H9 (cell line): ENCODE measurements at regions not wholly inside any gene's neighbourhood (a gene's known extent, or its start where the extent isn't known, plus 50 kb on each side); places are given as distances from the start of the nearest gene placed in this dataset.

Experiments used
- DNase-seq: peaks from one replicate; pipeline ENCODE4 v3.0.0-alpha.2; 2017
- H2AFZ ChIP-seq: one replicate; pipeline ENCODE4 v1.6.1; 2013; ENCODE audit warnings: mild to moderate bottlenecking, low read length, control low read depth, moderate library complexity
- H2AK5ac ChIP-seq: 2 replicates; pipeline ENCODE4 v1.6.1; 2013; ENCODE audit warnings: low read length, control low read depth, mixed read lengths; ENCODE audit not compliant: insufficient read length
- H2BK120ac ChIP-seq: one replicate; pipeline ENCODE4 v1.6.1; 2013; ENCODE audit warnings: low read depth, mild to moderate bottlenecking, low read length, control low read depth, inconsistent platforms; ENCODE audit not compliant: poor library complexity, severe bottlenecking
- H2BK12ac ChIP-seq: 2 replicates; pipeline ENCODE4 v1.6.1; 2013; ENCODE audit warnings: low read length, control low read depth, mixed read lengths, low read depth; ENCODE audit not compliant: insufficient read length
- H2BK15ac ChIP-seq: 2 replicates; pipeline ENCODE4 v1.6.1; 2013; ENCODE audit warnings: low read depth, low read length, control low read depth
- H2BK20ac ChIP-seq: one replicate; pipeline ENCODE4 v1.6.1; 2013; ENCODE audit warnings: low read depth, mild to moderate bottlenecking, low read length, control low read depth, inconsistent platforms; ENCODE audit not compliant: poor library complexity, severe bottlenecking
- H2BK5ac ChIP-seq: 2 replicates; pipeline ENCODE4 v1.6.1; 2013; ENCODE audit warnings: low read length, control low read depth, mixed read lengths; ENCODE audit not compliant: insufficient read length
- H3K14ac ChIP-seq: 2 replicates; pipeline ENCODE4 v1.6.1; 2013; ENCODE audit warnings: low read length, control low read depth; ENCODE audit not compliant: insufficient read depth
- H3K18ac ChIP-seq: 2 replicates; pipeline ENCODE4 v1.6.1; 2013; ENCODE audit warnings: low read depth, mild to moderate bottlenecking, mixed read lengths, low read length, control low read depth; ENCODE audit not compliant: insufficient read length
- H3K23ac ChIP-seq: 2 replicates; pipeline ENCODE4 v1.6.1; 2013; ENCODE audit warnings: low read length, control low read depth, mixed read lengths, low read depth; ENCODE audit not compliant: insufficient read length
- H3K23me2 ChIP-seq: 2 replicates; pipeline ENCODE4 v1.6.1; 2013; ENCODE audit warnings: low read depth, mild to moderate bottlenecking, mixed read lengths, low read length, control low read depth; ENCODE audit not compliant: insufficient read length, poor library complexity, severe bottlenecking
- H3K27ac ChIP-seq: 2 replicates; pipeline ENCODE4 v1.5.1; 2013; ENCODE audit warnings: low read length, control low read depth, mixed read lengths, low read depth; ENCODE audit not compliant: insufficient read length
- H3K27me3 ChIP-seq: 2 replicates; pipeline ENCODE4 v1.6.1; 2013; ENCODE audit warnings: low read length, control low read depth, inconsistent platforms; ENCODE audit not compliant: insufficient read depth
- H3K4ac ChIP-seq: 2 replicates; pipeline ENCODE4 v1.6.1; 2013; ENCODE audit warnings: low read depth, mild to moderate bottlenecking, control low read depth, inconsistent platforms, low read length, moderate library complexity
- H3K4me1 ChIP-seq: 2 replicates; pipeline ENCODE4 v1.6.1; 2013; ENCODE audit warnings: low read length, control low read depth, inconsistent platforms; ENCODE audit not compliant: insufficient read depth
- H3K4me2 ChIP-seq: 2 replicates; pipeline ENCODE4 v1.6.1; 2013; ENCODE audit warnings: low read length, control low read depth, mixed read lengths; ENCODE audit not compliant: insufficient read length, insufficient read depth
- H3K56ac ChIP-seq: 2 replicates; pipeline ENCODE4 v1.6.1; 2013; ENCODE audit warnings: low read depth, mild to moderate bottlenecking, mixed read lengths, low read length, control low read depth; ENCODE audit not compliant: insufficient read length
- H3K79me1 ChIP-seq: 2 replicates; pipeline ENCODE4 v1.6.1; 2013; ENCODE audit warnings: low read depth, mild to moderate bottlenecking, moderate library complexity, low read length, control low read depth, inconsistent platforms; ENCODE audit not compliant: insufficient read depth, poor library complexity, severe bottlenecking
- H3K79me2 ChIP-seq: 2 replicates; pipeline ENCODE4 v1.6.1; 2013; ENCODE audit warnings: low read length, control low read depth, inconsistent platforms; ENCODE audit not compliant: insufficient read depth
- H3K9ac ChIP-seq: 2 replicates; pipeline ENCODE4 v1.6.1; 2013; ENCODE audit warnings: low read length, control low read depth, mixed read lengths; ENCODE audit not compliant: insufficient read length; ENCODE audit errors: extremely low read depth
- H3K9me3 ChIP-seq: one replicate; pipeline ENCODE4 v1.6.1; 2013; ENCODE audit warnings: low read depth, low read length, inconsistent platforms; ENCODE audit not compliant: control insufficient read depth
- H3T11ph ChIP-seq: one replicate; pipeline ENCODE4 v1.6.1; 2013; ENCODE audit warnings: mild to moderate bottlenecking, low read length, control low read depth, inconsistent platforms
- H4K20me1 ChIP-seq: one replicate; pipeline ENCODE4 v1.6.1; 2013; ENCODE audit not compliant: control insufficient read depth, insufficient read length, insufficient read depth
- H4K5ac ChIP-seq: 2 replicates; pipeline ENCODE4 v1.6.1; 2013; ENCODE audit warnings: low read depth, mild to moderate bottlenecking, mixed read lengths, low read length, control low read depth; ENCODE audit not compliant: insufficient read length
- H4K8ac ChIP-seq: replicated peaks from 2 replicates; pipeline ENCODE4 v1.6.1; 2013; ENCODE audit warnings: low read length, control low read depth, mixed read lengths, low read depth; ENCODE audit not compliant: insufficient read length
- H4K91ac ChIP-seq: 2 replicates; pipeline ENCODE4 v1.6.1; 2013; ENCODE audit warnings: low read depth, mild to moderate bottlenecking, moderate library complexity, mixed read lengths, low read length, control low read depth; ENCODE audit not compliant: insufficient read length
- H3K27ac Mint-ChIP-seq, 3 experiments: 2 replicates in 2 of 3; 3 replicates in 1 of 3; pipeline ENCODE4 v1.8.0; 2020 to 2021; ENCODE audit warnings: mixed read lengths in 3 of 3, mild to moderate bottlenecking in 1 of 3, moderate library complexity in 1 of 3
- H3K27me3 Mint-ChIP-seq: 2 replicates; pipeline ENCODE4 v1.8.0; 2021; ENCODE audit warnings: low read depth, mild to moderate bottlenecking, moderate library complexity, mixed read lengths
- H3K36me3 Mint-ChIP-seq, 3 experiments: 2 replicates in 2 of 3; 3 replicates in 1 of 3; pipeline ENCODE4 v1.8.0; 2020 to 2021; ENCODE audit warnings: low read depth in 3 of 3, mixed read lengths in 3 of 3; ENCODE audit not compliant: insufficient read depth in 1 of 3
- H3K4me1 Mint-ChIP-seq, 2 experiments: 2 replicates each; pipeline ENCODE4 v1.8.0; 2020; ENCODE audit warnings: mixed read lengths in 2 of 2
- H3K4me3 Mint-ChIP-seq, 2 experiments: 2 replicates in 1 of 2; 3 replicates in 1 of 2; pipeline ENCODE4 v1.8.0; 2020 to 2021; ENCODE audit warnings: mild to moderate bottlenecking in 2 of 2, mixed read lengths in 2 of 2, moderate library complexity in 1 of 2
- H3K9me3 Mint-ChIP-seq, 2 experiments: 2 replicates in 1 of 2; 3 replicates in 1 of 2; pipeline ENCODE4 v1.8.0; 2020; ENCODE audit warnings: mild to moderate bottlenecking in 2 of 2, mixed read lengths in 2 of 2, moderate library complexity in 1 of 2
- WGBS: extraction: QIAGEN DNeasy Blood & Tissue Kit; methylation state at CpG from one replicate; pipeline ENCODE4 v1.1.7; 2013; ENCODE audit warnings: missing lambda C conversion rate, low lambda C conversion rate, mixed read lengths; ENCODE audit not compliant: insufficient read length; ENCODE audit errors: extremely low coverage; 5-methylcytosine and 5-hydroxymethylcytosine counted together
- TF ChIP-seq, protein P1 (sequence below): fragments of 200-600 bp; sonication (generic); conservative IDR thresholded peaks from 3 replicates; pipeline ENCODE4 v1.8.0; 2021; ENCODE audit warnings: antibody characterized with exemption, mild to moderate bottlenecking

DNA sequence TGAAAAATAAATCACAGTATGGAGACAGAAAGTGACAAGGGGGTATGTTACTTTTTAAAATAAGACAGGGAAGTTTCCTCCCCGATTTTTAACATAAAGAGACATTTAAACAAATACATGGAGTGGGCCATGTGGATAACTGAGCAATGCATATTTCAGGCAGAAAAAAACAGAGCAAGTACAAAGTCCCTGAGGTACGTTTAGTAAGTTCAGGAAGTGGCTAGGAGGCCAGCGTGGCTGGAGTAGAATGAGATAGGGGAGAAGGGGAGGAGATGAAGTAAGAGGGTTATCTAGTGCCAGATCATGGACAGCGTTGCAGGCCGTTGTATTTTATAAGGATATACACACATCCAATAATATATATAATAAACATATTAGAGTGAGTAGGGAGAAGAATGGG is 84.2 kb upstream of the ELL2 start:
- Histone ChIP-seq H2BK12ac (no peak overlapping the region), H3K18ac (no peak overlapping the region), H3K4ac (no peak overlapping the region), H2AK5ac (no peak overlapping the region), H2BK20ac (no peak overlapping the region), H3K27ac (no peak overlapping the region), H3K9ac (no peak overlapping the region), H3T11ph (no peak overlapping the region), H3K23me2 (no peaks in the 10 kb centered on the region), H4K5ac (no peak overlapping the region), H3K4me2 (no peak overlapping the region), H2BK5ac (no peak overlapping the region), H2AFZ (no peak overlapping the region), H2BK15ac (no peak overlapping the region), H3K79me2 (no peaks in the 10 kb centered on the region), H4K8ac (no peak overlapping the region), H3K14ac (no peak overlapping the region), H3K9me3 (no peaks in the 10 kb centered on the region), H3K79me1 (no peaks in the 10 kb centered on the region), H3K56ac (no peak overlapping the region), H4K91ac (no peak overlapping the region), H2BK120ac (no peak overlapping the region), H3K23ac (no peak overlapping the region), H3K4me1 (no peaks in the 10 kb centered on the region), H3K27me3 (no peaks in the 10 kb centered on the region), H4K20me1 (no peaks in the 10 kb centered on the region)
- H3K36me3 Mint-ChIP-seq, result no peaks in the 10 kb centered on the region
- no peaks in the 10 kb centered on the region for H3K9me3 Mint-ChIP-seq
- WGBS, result no CpG with 5 or more reads among the region's 5 CpGs
- H3K27me3 Mint-ChIP-seq, result no peaks in the 10 kb centered on the region
- TF ChIP-seq, protein P1, sequence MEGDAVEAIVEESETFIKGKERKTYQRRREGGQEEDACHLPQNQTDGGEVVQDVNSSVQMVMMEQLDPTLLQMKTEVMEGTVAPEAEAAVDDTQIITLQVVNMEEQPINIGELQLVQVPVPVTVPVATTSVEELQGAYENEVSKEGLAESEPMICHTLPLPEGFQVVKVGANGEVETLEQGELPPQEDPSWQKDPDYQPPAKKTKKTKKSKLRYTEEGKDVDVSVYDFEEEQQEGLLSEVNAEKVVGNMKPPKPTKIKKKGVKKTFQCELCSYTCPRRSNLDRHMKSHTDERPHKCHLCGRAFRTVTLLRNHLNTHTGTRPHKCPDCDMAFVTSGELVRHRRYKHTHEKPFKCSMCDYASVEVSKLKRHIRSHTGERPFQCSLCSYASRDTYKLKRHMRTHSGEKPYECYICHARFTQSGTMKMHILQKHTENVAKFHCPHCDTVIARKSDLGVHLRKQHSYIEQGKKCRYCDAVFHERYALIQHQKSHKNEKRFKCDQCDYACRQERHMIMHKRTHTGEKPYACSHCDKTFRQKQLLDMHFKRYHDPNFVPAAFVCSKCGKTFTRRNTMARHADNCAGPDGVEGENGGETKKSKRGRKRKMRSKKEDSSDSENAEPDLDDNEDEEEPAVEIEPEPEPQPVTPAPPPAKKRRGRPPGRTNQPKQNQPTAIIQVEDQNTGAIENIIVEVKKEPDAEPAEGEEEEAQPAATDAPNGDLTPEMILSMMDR, result no peak
- H3K4me1 Mint-ChIP-seq, result no peaks in the 10 kb centered on the region
- H3K27ac Mint-ChIP-seq, result no peak overlapping the region
- no peak for DNase-seq
- H3K4me3 Mint-ChIP-seq, result no peak overlapping the region
